SK-N-SH (cell line): ENCODE measurements at regions not wholly inside any gene's neighbourhood (a gene's known extent, or its start where the extent isn't known, plus 50 kb on each side); places are given as distances from the start of the nearest gene placed in this dataset.

Experiments
- CTCF ChIA-PET: fragments of 300-600, 350-600 bp; formaldehyde crosslinking; extraction: SDS; loops from one replicate; lab custom pipeline; 2021; lab: Yijun Ruan, JAX
- POLR2A ChIA-PET: fragments of 350-600 bp; sonication (Branson Sonifier 250); formaldehyde crosslinking; extraction: SDS; loops from one replicate; lab custom pipeline; 2020; ENCODE audit warnings: antibody characterized with exemption, inconsistent platforms; lab: Yijun Ruan, JAX
- DNase-seq: peaks from one replicate; pipeline ENCODE4 v3.0.0; 2012
- H2AFZ ChIP-seq: fragments of 200-600 bp; sonication (generic); 2 replicates; pipeline ENCODE4 v1.8.1; 2016; ENCODE audit warnings: antibody characterized with exemption, mild to moderate bottlenecking, low read depth
- H3F3A ChIP-seq: fragments of 200-600 bp; sonication (generic); replicated peaks from 2 replicates; pipeline ENCODE3; 2016; ENCODE audit warnings: antibody characterized with exemption, mild to moderate bottlenecking; ENCODE audit not compliant: insufficient read depth
- H3K27ac ChIP-seq, 2 experiments: fragments of 200-500 bp in 1 of 2; fragments of 200-600 bp in 1 of 2; sonication (Bioruptor generic) in 1 of 2; sonication (generic), shearing (Covaris generic) in 1 of 2; 2 replicates each; pipeline versions ENCODE4 v1.5.1 to v1.6.1; 2014 to 2016; ENCODE audit warnings: low read depth in 2 of 2, inconsistent platforms in 1 of 2, low read length in 1 of 2, mild to moderate bottlenecking in 1 of 2, mixed read lengths in 1 of 2
- H3K27me3 ChIP-seq: fragments of 200-600 bp; sonication (generic), shearing (Covaris generic); 2 replicates; pipeline ENCODE4 v1.6.1; 2016; ENCODE audit warnings: mixed run types; ENCODE audit not compliant: insufficient read depth
- H3K36me3 ChIP-seq, 2 experiments: fragments of 200-500 bp in 1 of 2; fragments of 200-600 bp in 1 of 2; sonication (Bioruptor generic) in 1 of 2; sonication (generic) in 1 of 2; replicated peaks in 1 of 2; 2 replicates each; pipeline versions ENCODE3 to v1.5.1; 2014 to 2016; ENCODE audit warnings: low read length in 1 of 2, mild to moderate bottlenecking in 1 of 2; ENCODE audit not compliant: insufficient read depth in 2 of 2, control insufficient read depth in 1 of 2
- H3K4me1 ChIP-seq, 2 experiments: fragments of 200-500 bp in 1 of 2; fragments of 200-600 bp in 1 of 2; sonication (Bioruptor generic) in 1 of 2; sonication (generic), shearing (Covaris generic) in 1 of 2; 2 replicates each; pipeline versions ENCODE4 v1.5.1 to v1.6.1; 2014 to 2016; ENCODE audit warnings: low read depth in 1 of 2, low read length in 1 of 2, mixed run types in 1 of 2; ENCODE audit not compliant: insufficient read depth in 2 of 2, control insufficient read depth in 1 of 2
- H3K4me2 ChIP-seq: fragments of 200-600 bp; sonication (generic), shearing (Covaris generic); 2 replicates; pipeline ENCODE4 v1.6.1; 2017; ENCODE audit warnings: mixed run types
- H3K4me3 ChIP-seq, 2 experiments: fragments of 200-500 bp in 1 of 2; fragments of 200-600 bp in 1 of 2; sonication (Bioruptor generic) in 1 of 2; sonication (generic), shearing (Covaris generic) in 1 of 2; 2 replicates each; pipeline versions ENCODE4 v1.5.1 to v1.8.1; 2014 to 2016; ENCODE audit warnings: low read depth in 2 of 2, inconsistent platforms in 1 of 2, low read length in 1 of 2, mild to moderate bottlenecking in 1 of 2, mixed read lengths in 1 of 2, moderate library complexity in 1 of 2
- H3K79me2 ChIP-seq: fragments of 200-600 bp; sonication (generic); 2 replicates; pipeline ENCODE4 v1.8.1; 2017; ENCODE audit warnings: mild to moderate bottlenecking; ENCODE audit not compliant: insufficient read depth
- H3K9ac ChIP-seq: fragments of 200-600 bp; sonication (generic); 2 replicates; pipeline ENCODE4 v1.6.1; 2017; ENCODE audit warnings: mixed run types
- H3K9me2 ChIP-seq: fragments of 200-600 bp; sonication (generic); 2 replicates; pipeline ENCODE4 v1.6.1; 2017; ENCODE audit warnings: mixed run types
- H3K9me3 ChIP-seq: fragments of 200-600 bp; sonication (generic); 2 replicates; pipeline ENCODE4 v1.6.1; 2017; ENCODE audit warnings: mixed run types, mild to moderate bottlenecking, moderate library complexity
- H4K20me1 ChIP-seq: fragments of 200-600 bp; sonication (generic); 2 replicates; pipeline ENCODE4 v1.6.1; 2017; ENCODE audit warnings: mild to moderate bottlenecking, mixed run types; ENCODE audit not compliant: insufficient read depth
- CHD2 ChIP-seq: fragments of 150-350 bp; IDR thresholded peaks from 2 replicates; pipeline ENCODE4 v1.6.1; 2018; ENCODE audit warnings: low read length; ENCODE audit not compliant: partially characterized antibody
- CTCF ChIP-seq: fragments of 200-600 bp; sonication (generic); IDR thresholded peaks from 2 replicates; pipeline ENCODE4 v1.6.1; 2017; ENCODE audit warnings: antibody characterized with exemption, mild to moderate bottlenecking, moderate library complexity
- ELF1 ChIP-seq: IDR thresholded peaks from 2 replicates; pipeline ENCODE4 v1.4.0; 2012
- EZH2phosphoT487 ChIP-seq: fragments of 200-600 bp; sonication (generic); IDR thresholded peaks from 2 replicates; pipeline ENCODE4 v1.6.1; 2017; ENCODE audit warnings: low read depth, mixed run types, mild to moderate bottlenecking, antibody characterized with exemption, moderate library complexity, borderline replicate concordance
- FOSL2 ChIP-seq: IDR thresholded peaks from 2 replicates; pipeline ENCODE4 v1.4.0; 2012; ENCODE audit warnings: low read depth, mild to moderate bottlenecking, moderate library complexity, borderline replicate concordance
- FOXM1 ChIP-seq: IDR thresholded peaks from 2 replicates; pipeline ENCODE4 v1.4.0; 2012; ENCODE audit warnings: low read depth, mild to moderate bottlenecking
- GABPA ChIP-seq: IDR thresholded peaks from 2 replicates; pipeline ENCODE4 v1.4.0; 2012; ENCODE audit warnings: low read depth, mild to moderate bottlenecking
- GATA2 ChIP-seq: sonication (generic); formaldehyde crosslinking; IDR thresholded peaks from 2 replicates; pipeline ENCODE4 v1.5.0; 2020; ENCODE audit warnings: mild to moderate bottlenecking, missing genetic modification reagents
- JUND ChIP-seq: IDR thresholded peaks from 2 replicates; pipeline ENCODE4 v1.4.0; 2012
- MAX ChIP-seq: IDR thresholded peaks from 2 replicates; pipeline ENCODE4 v1.4.0; 2012; ENCODE audit warnings: low read depth
- MEF2A ChIP-seq: IDR thresholded peaks from 2 replicates; pipeline ENCODE4 v1.4.0; 2012; ENCODE audit warnings: low read depth, borderline replicate concordance
- MXI1 ChIP-seq: IDR thresholded peaks from 2 replicates; pipeline ENCODE4 v1.6.1; 2012; ENCODE audit warnings: mild to moderate bottlenecking, low read depth, low read length, improper control_type of control experiment
- RAD21 ChIP-seq: IDR thresholded peaks from 2 replicates; pipeline ENCODE4 v1.6.1; 2012; ENCODE audit warnings: mild to moderate bottlenecking, low read length
- RCOR1 ChIP-seq: fragments of 150-350 bp; IDR thresholded peaks from 2 replicates; pipeline ENCODE4 v1.6.1; 2017; ENCODE audit warnings: antibody characterized with exemption, low read length
- REST ChIP-seq: IDR thresholded peaks from 2 replicates; pipeline ENCODE4 v1.6.1; 2012; ENCODE audit warnings: mild to moderate bottlenecking, low read depth, low read length, moderate library complexity
- USF1 ChIP-seq: IDR thresholded peaks from 2 replicates; pipeline ENCODE4 v1.4.0; 2012; ENCODE audit warnings: low read depth, borderline replicate concordance
- USF2 ChIP-seq: fragments of 150-350 bp; IDR thresholded peaks from 2 replicates; pipeline ENCODE4 v1.6.1; 2017; ENCODE audit warnings: antibody characterized with exemption, low read length, low read depth, borderline replicate concordance
- YY1 ChIP-seq: IDR thresholded peaks from 2 replicates; pipeline ENCODE4 v1.4.0; 2012; ENCODE audit warnings: low read depth, mild to moderate bottlenecking
- ZBTB33 ChIP-seq: IDR thresholded peaks from 2 replicates; pipeline ENCODE4 v1.4.0; 2012; ENCODE audit warnings: low read depth, borderline replicate concordance
- WGBS: methylation state at CpG from one replicate; pipeline ENCODE4 v1.1.6; 2017; ENCODE audit warnings: low lambda C conversion rate; 5-methylcytosine and 5-hydroxymethylcytosine counted together

GRCh38 chr10:83045731-83046130, 1093.6 kb upstream of the GHITM start:
- H2AFZ ChIP-seq, result no peak overlapping the region
- no peak overlapping the region for H3K9ac ChIP-seq
- H3K4me1 ChIP-seq, result no peaks in the 10 kb centered on the region; a peak in 1 of 4 replicates
- no peak overlapping the region for H3K4me3 ChIP-seq
- no peaks in the 10 kb centered on the region for H3K36me3 ChIP-seq
- H4K20me1 ChIP-seq, result no peaks in the 10 kb centered on the region
- no peaks in the 10 kb centered on the region for H3K27me3 ChIP-seq
- H3K9me2 ChIP-seq, result no peaks in the 10 kb centered on the region
- no peaks in the 10 kb centered on the region for H3F3A ChIP-seq
- POLR2A ChIA-PET, result no interaction called here
- H3K9me3 ChIP-seq, result no peaks in the 10 kb centered on the region
- no peak for DNase-seq
- no peak overlapping the region for H3K4me2 ChIP-seq
- WGBS, result 52% methylated on average over 4 of the region's 4 CpGs
- no peaks in the 10 kb centered on the region for H3K79me2 ChIP-seq
- TF ChIP-seq ZBTB33 (no peak), MEF2A (no peak), RCOR1 (no peak), ELF1 (no peak), EZH2phosphoT487 (no peak), USF2 (no peak), FOSL2 (no peak), MXI1 (no peak), USF1 (no peak), YY1 (no peak), GABPA (no peak)
- CTCF ChIA-PET, result no interaction called here
- no peak overlapping the region for H3K27ac ChIP-seq

GRCh38 chr10:83050815-83051214, 1088.5 kb upstream of the GHITM start:
- Histone ChIP-seq H3K4me1 (no peaks in the 10 kb centered on the region; a peak in 2 of 4 replicates), H3K79me2 (no peaks in the 10 kb centered on the region), H3K27ac (no peak overlapping the region), H2AFZ (no peak overlapping the region; the same call in 1 of the 2 replicates), H3K4me3 (no peak overlapping the region), H3K9me3 (no peaks in the 10 kb centered on the region), H3K9me2 (no peaks in the 10 kb centered on the region), H3K36me3 (no peaks in the 10 kb centered on the region), H4K20me1 (no peaks in the 10 kb centered on the region), H3K27me3 (no peaks in the 10 kb centered on the region), H3K4me2 (no peak overlapping the region), H3K9ac (no peak overlapping the region), H3F3A (no peaks in the 10 kb centered on the region)
- ChIA-PET CTCF (interaction anchor here (0.6 to 1.2 kb wide), 6 partner anchors 25 to 821 kb away, joined by 3 to 4 read pairs (median 3); no protein-coding TSS in a partner anchor), POLR2A (no interaction called here)
- DNase-seq, result no peak
- 44% methylated on average over 3 of the region's 3 CpGs for WGBS
- peak; percentile 51 for TF ChIP-seq CTCF
- TF ChIP-seq CHD2, result no peak
- TF ChIP-seq GABPA, result no peak
- TF ChIP-seq FOXM1, result no peak
- no peak for TF ChIP-seq MAX
- TF ChIP-seq RAD21, result peak; percentile 47
- no peak for TF ChIP-seq REST
- TF ChIP-seq GATA2, result no peak
- TF ChIP-seq JUND, result no peak
